Sciatic nerve (tissue), 2 donors: ENCODE measurements at regions not wholly inside any gene's neighbourhood (a gene's known extent, or its start where the extent isn't known, plus 50 kb on each side); places are given as distances from the start of the nearest gene placed in this dataset.
A peak's percentile ranks its signal among the peaks of the same experiment; 100 is the strongest.

Experiments
- ATAC-seq: fragments of 200-7000 bp; cut with Tn5 transposase; one replicate; pipeline ENCODE4 v1.9.1; 2020; ENCODE audit warnings: mild to moderate bottlenecking, moderate library complexity
- DNase-seq: peaks from one replicate; pipeline ENCODE4 v3.0.0-alpha.2; 2020; ENCODE audit warnings: low spot score
- intact Hi-C: fragments of 100-400 bp; cut with DNase I; formaldehyde crosslinking; loops from one replicate; pipeline ENCODE4 v1.14.2; 2022
- donor health status: DM: no; HTN: no; CAD: no.
- donor health status: DM: no; HTN: no; CAD: no.

DNA sequence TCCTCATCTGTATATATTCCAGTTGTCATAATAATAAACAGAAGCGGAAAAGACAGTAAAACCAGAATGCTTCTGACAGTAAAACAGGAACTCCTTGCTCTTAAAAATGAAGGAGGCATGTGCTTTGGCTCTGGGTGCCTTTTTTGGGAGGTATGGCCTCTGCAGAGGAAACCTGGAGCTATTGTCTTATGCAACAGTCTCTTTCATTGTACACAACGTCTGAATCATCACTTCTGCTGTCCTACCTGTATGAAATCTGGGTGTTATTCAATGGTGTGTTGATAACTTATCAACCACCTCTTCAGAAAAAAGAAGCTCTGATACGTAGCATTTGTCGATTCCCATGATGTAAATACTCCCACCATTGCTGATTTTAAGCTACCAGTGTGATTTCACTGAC is 64.8 kb downstream of the CDCA7 start:
- intact Hi-C loops: no loop called here
- no peak for ATAC-seq
- DNase-seq: no peak

- DNase-seq (no peak), ATAC-seq (no peak)
- intact Hi-C loops: no loop called here
These were observed 70.2 kb downstream of the CDCA7 start for GRCh38 chr2:173424886-173425285.

- ATAC-seq (peak; percentile 75), DNase-seq (no peak)
- intact Hi-C loops: no loop called here
These were observed 73.4 kb downstream of the CDCA7 start for GRCh38 chr2:173427887-173428668.

DNA sequence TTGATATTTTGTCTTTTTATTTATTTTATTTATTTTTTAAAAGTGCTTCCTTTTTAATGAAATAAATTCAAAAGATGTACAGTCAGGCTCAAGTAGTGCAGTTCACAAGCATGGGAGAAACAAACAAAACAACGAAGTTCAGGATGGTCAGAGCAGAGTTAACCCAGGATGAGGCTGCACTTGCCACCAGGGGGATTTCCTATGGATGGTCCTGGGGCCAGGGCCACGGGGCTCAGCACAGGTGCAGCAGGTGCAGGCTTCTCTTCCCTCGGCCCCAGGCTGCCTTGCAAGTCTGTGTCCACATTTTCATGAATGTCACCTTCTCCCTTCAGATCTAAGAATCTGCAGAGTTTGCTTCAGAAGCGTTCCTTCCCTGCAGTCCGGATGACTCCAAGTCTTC is 76.5 kb downstream of the CDCA7 start:
- intact Hi-C loops: no loop called here
- DNase-seq (no peak), ATAC-seq (no peak)

DNA sequence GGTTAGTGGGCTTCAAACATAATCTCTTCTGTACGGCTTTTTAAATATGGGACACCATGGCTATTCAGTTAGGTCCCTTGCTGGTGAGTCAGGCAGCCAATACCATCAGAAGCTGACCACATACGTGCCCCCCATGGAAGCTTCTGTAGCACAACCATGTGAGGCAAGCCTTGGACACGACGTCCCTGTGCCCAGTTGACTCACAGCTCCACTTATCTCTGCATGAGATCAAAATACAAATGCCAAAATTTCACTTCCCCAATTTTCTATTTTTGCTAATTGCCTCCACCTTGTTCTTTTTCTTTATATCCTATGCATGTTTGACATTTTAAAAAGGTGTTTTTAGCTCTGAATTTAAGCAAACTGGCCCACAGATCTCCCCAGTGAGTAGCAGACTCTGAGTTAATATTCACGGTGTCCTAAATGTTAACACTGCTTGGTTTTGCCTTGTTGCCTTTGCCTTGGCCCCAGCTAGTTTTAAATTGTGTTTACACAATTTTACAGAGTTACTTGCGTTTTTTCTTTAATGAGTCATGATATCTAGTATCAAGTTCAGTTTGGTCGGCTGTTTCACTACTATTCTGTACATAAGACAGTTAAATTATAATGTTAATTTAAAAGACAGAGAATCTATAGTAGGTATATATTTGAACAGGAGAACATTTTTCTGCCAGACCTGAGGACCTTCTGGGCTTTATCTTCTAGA is 77.5 kb downstream of the CDCA7 start:
- DNase-seq: no peak
- no peak for ATAC-seq
- intact Hi-C loops: no loop called here

GRCh38 chr2:173434762-173435569 is 80.3 kb downstream of the CDCA7 start:
- ATAC-seq: no peak

DNA sequence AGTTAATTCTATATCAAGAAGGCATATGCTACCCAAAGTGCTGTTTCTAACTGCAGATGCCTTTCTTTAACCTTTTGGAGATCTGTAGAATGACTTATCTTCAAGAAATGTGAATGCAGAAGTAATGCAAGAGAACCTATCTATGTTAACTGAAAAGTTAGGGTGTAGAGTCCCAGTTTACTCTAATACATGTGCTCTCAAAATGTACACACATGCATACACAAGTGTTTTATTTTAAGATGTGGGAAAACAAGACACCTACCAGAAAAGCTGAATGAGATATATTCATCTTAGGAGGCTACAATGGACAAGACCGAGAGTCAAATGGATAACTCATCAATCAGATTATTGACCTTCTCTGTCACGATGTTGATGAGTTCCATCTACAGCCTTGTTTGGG is 80.9 kb downstream of the CDCA7 start:
- DNase-seq: no peak
- intact Hi-C loops: no loop called here
- no peak for ATAC-seq

More at GRCh38 chr2:173434762-173435569, 80.3 kb downstream of the CDCA7 start:
- intact Hi-C loops: no loop called here
- DNase-seq: no peak

- ATAC-seq: no peak
- no peak for DNase-seq
- intact Hi-C loops: no loop called here
These were observed 81.4 kb downstream of the CDCA7 start for GRCh38 chr2:173436088-173436487.

DNA sequence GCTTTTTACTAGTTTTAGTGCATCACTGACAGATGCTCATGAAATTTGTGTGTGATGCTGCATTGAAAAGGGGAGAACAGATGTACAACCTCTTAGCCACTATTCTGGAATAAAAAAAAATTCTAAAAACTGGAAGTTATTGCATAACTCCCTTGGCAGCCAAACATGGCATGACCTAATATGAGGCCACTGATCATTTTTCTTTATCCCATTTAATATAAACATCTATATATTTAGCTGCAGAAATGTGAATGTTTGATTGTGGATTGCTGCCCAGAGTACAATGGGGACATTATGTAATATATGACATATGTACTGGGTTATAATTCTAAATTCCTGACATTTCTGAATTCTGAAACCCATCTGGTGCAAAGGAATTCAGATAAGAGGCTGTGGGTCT is 86.5 kb downstream of the CDCA7 start:
- ATAC-seq: no peak
- DNase-seq: no peak
- intact Hi-C loops: no loop called here

GRCh38 chr2:173442542-173442941 is 87.9 kb downstream of the CDCA7 start:
- DNase-seq: no peak
- ATAC-seq: no peak
- intact Hi-C loops: no loop called here

GRCh38 chr2:173446722-173447121 is 92.0 kb downstream of the CDCA7 start:
- ATAC-seq (no peak), DNase-seq (no peak)
- intact Hi-C loops: no loop called here

DNA sequence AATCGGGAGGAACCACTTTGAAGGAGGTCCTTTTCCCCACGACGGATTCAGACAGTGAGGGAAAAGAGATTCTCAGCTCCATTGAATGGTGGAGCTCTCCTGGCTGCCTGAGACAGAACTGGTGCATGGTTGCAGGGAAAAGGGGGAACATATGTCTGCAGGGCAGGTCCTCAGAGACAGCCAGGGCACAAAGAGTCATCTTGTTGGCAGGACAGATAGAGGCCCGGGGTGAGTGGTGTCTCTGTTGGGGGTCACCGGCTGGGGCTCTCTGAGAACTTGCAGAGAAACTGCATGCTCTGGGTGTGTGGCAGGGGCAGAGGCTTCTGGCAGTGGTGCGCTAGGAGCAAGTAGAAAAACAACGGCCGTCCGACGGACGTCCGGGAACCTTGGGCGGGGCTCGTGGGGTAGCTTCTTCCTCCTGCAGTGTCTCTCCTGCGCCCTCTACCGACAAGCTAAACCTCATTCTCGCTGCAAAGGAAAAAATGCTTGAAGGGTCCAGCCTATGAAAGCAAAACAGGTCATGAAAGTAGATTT is 94.3 kb downstream of the CDCA7 start:
- intact Hi-C loops: no loop called here
- DNase-seq (peak; percentile 81), ATAC-seq (peak; percentile 55)

- intact Hi-C loops: no loop called here
- DNase-seq (no peak), ATAC-seq (no peak)
These were observed 96.4 kb downstream of the CDCA7 start for GRCh38 chr2:173451118-173451517.

GRCh38 chr2:173451941-173452340 is 97.3 kb downstream of the CDCA7 start:
- intact Hi-C loops: no loop called here
- no peak for ATAC-seq
- no peak for DNase-seq

GRCh38 chr2:173452416-173452815 is 97.7 kb downstream of the CDCA7 start:
- DNase-seq: no peak
- no peak for ATAC-seq
- intact Hi-C loops: no loop called here

GRCh38 chr2:173456960-173457359 is 102.3 kb downstream of the CDCA7 start:
- DNase-seq: no peak
- intact Hi-C loops: no loop called here
- no peak for ATAC-seq

- ATAC-seq (no peak), DNase-seq (no peak)
- intact Hi-C loops: no loop called here
These were observed 102.7 kb downstream of the CDCA7 start for GRCh38 chr2:173457366-173457765.

DNA sequence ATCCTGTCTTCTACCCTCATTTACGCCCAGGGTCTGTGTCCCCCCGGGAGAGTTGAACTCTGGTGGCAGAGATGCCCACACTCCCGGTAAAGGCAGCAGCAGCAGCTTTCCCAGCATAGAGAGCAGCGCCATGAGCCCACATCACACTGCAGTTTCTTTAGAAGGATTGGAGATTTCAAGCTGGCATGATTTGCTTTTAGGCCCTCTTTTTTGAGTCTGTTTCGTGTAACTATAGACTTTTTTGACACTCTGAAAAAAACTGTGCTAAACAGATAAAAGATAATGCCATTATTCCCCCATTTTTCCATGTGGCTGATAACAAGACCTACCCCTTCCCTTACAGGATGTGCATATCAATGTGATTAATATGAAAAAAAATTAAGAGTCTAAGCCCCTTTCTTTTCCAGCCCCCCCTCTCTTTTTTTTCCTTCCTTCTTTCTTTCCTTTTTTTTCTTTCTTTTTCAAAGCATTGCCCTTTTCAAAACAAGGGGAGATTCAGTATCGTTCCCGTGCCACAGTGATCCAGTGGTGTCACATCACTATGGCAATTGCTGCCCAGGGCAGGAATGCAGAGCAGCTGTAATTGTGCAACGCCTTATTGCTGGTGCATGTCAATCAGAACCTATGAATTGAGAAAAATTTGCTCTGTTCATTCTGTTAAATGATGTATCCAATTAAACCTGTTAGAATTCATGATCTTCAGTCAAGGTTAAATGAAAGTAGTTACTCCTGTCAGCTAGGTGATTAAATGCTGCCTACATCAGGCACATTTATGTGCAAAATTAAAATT is 104.5 kb downstream of the CDCA7 start:
- no peak for ATAC-seq
- DNase-seq: no peak
- intact Hi-C loops: no loop called here
